ENCODE measurements at regions not wholly inside any gene's neighbourhood (a gene's known extent, or its start where the extent isn't known, plus 50 kb on each side); places are given as distances from the start of the nearest gene placed in this dataset.

DNA sequence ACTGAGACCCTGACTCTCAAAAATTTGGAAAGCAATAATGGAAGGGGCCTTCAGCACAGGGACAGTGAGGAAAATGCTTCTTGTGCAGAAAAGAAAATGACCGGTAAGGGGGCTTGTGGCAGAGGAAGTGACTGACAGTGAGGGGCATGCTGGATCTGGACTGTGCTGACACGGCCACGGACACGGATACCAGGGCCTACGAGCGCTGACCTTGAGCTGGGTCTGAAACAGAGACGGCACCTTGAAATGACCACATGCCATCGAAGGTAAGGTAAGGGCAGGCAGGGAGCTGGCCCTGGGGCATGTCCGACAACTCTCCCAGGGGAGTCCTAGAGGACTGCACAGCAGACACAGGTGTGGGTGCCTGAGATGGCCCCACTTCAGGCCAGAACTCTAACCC lies 182.1 kb downstream of the RHOU start:
- no peak overlapping the region for H3K4me3 ChIP-seq (replicated peaks; ENCODE audit: low read depth, low read length)
- no peak for TF ChIP-seq CTCF (IDR thresholded peaks at IDR 0.05; ENCODE audit: low read length, missing control alignments)
- DNase-seq (ENCODE audit: low read depth), result no peak

- DNase-seq (ENCODE audit: low read depth), result no peak
- TF ChIP-seq CTCF (IDR thresholded peaks at IDR 0.05; ENCODE audit: low read length, missing control alignments), result no peak
Observed at GRCh38 chr1:228917755-228918154, 182.5 kb downstream of the RHOU start.

GRCh38 chr1:228918335-228918734 lies 183.1 kb downstream of the RHOU start:
- no peak for DNase-seq (ENCODE audit: low read depth)
- TF ChIP-seq CTCF (IDR thresholded peaks at IDR 0.05; ENCODE audit: low read length, missing control alignments), result no peak
- no peak overlapping the region for H3K4me3 ChIP-seq (replicated peaks; ENCODE audit: low read depth, low read length)

More at GRCh38 chr1:228917755-228918154, 182.5 kb downstream of the RHOU start:
- no peak overlapping the region for H3K4me3 ChIP-seq (replicated peaks; ENCODE audit: low read depth, low read length)

DNA sequence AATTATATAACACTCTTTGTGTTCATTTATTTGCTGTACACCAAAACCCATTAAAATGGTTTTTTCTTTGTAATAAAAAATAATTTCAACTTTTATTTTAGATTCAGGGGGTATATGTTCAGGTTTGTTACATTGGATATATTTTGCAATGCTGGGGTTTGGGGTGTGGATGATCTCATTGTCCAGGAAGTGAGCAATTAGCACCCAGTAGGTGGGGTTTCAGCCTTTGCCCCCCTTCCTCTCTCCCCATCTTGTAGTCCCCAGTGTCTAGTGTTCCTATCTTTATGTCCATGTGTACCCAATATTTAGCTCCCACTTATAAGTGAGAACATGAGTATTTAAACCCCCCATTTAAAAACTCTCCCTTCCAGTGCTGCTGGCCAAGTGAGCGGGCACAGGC lies 184.6 kb downstream of the RHOU start:
- TF ChIP-seq CTCF (IDR thresholded peaks at IDR 0.05; ENCODE audit: low read length, missing control alignments), result no peak
- no peak overlapping the region for H3K4me3 ChIP-seq (replicated peaks; ENCODE audit: low read depth, low read length)
- DNase-seq (ENCODE audit: low read depth), result no peak

DNA sequence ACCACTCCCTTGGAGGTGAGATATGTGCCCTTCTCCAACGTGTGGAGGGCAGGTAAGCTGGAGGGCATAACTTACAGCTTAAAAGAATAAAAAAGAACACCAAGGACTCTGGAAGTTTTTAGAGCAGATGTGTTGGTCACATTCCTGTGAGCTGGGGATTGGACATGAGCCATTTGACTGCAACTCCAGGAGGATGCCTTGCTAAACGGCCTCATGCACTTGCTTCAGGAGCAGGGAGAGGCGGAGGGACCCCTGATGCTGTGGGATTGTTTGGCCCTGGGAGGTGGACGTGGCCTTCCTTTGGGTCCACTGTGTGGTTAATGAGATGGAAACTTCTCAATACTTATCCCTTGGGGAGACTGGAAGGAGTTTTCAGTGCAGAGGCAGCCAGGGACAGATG lies 185.6 kb downstream of the RHOU start:
- no peak overlapping the region for H3K4me3 ChIP-seq (replicated peaks; ENCODE audit: low read depth, low read length)
- peak; percentile 46 for DNase-seq (ENCODE audit: low read depth)
- no peak for TF ChIP-seq CTCF (IDR thresholded peaks at IDR 0.05; ENCODE audit: low read length, missing control alignments)

- H3K4me3 ChIP-seq (replicated peaks; ENCODE audit: low read depth, low read length), result no peak overlapping the region
- no peak for TF ChIP-seq CTCF (IDR thresholded peaks at IDR 0.05; ENCODE audit: low read length, missing control alignments)
- DNase-seq (ENCODE audit: low read depth), result no peak
Observed at GRCh38 chr1:228921481-228921880, 186.2 kb downstream of the RHOU start.

GRCh38 chr1:228922722-228923376 lies 187.6 kb downstream of the RHOU start:
- no peak overlapping the region for H3K4me3 ChIP-seq (replicated peaks; ENCODE audit: low read depth, low read length)
- DNase-seq (ENCODE audit: low read depth), result no peak
- no peak for TF ChIP-seq CTCF (IDR thresholded peaks at IDR 0.05; ENCODE audit: low read length, missing control alignments)
